Transverse colon (tissue), 4 donors: ENCODE measurements at regions not wholly inside any gene's neighbourhood (a gene's known extent, or its start where the extent isn't known, plus 50 kb on each side); places are given as distances from the start of the nearest gene placed in this dataset.

Source experiments
- DNase-seq: peaks from one replicate; pipeline ENCODE4 v3.0.0-alpha.2; 2019
- H3K27ac ChIP-seq, 4 donors: fragments of 200-600 bp; sonication (generic); 2 replicates each; pipeline ENCODE4 v1.5.1; 2016 to 2018; ENCODE audit warnings: inconsistent platforms in 4 of 4
- H3K27me3 ChIP-seq: fragments of 200-600 bp; sonication (generic); 2 replicates; pipeline ENCODE4 v1.5.1; 2017; ENCODE audit warnings: inconsistent platforms
- H3K36me3 ChIP-seq, 4 donors: fragments of 200-600 bp; sonication (generic); 2 replicates each; pipeline ENCODE4 v1.5.1; 2017 to 2019; ENCODE audit warnings: inconsistent platforms in 4 of 4
- H3K4me1 ChIP-seq, 4 donors: fragments of 200-600 bp; sonication (generic); 2 replicates each; pipeline ENCODE4 v1.5.1; 2017 to 2020; ENCODE audit warnings: inconsistent platforms in 4 of 4
- H3K4me3 ChIP-seq, 4 donors: fragments of 200-600 bp; sonication (generic); 1 replicate in 1 of 4; 2 replicates in 3 of 4; pipeline versions ENCODE4 v1.5.1 to v1.6.1; 2017 to 2019; ENCODE audit warnings: inconsistent platforms in 4 of 4
- H3K9me3 ChIP-seq, 2 donors: fragments of 200-600 bp; sonication (generic); 2 replicates each; pipeline ENCODE4 v1.5.1; 2017 to 2019; ENCODE audit warnings: inconsistent platforms in 2 of 2
- EP300 ChIP-seq: sonication (generic); formaldehyde crosslinking; IDR thresholded peaks from one replicate; pipeline ENCODE4 v1.6.1; 2017; ENCODE audit warnings: antibody characterized with exemption, low read depth
- POLR2A ChIP-seq: fragments of 450-650 bp; IDR thresholded peaks from one replicate; pipeline ENCODE4 v1.6.1; 2016; ENCODE audit warnings: antibody characterized with exemption, mild to moderate bottlenecking, moderate library complexity
- POLR2AphosphoS5 ChIP-seq, 3 donors: sonication (generic); formaldehyde crosslinking; IDR thresholded peaks; one replicate each; pipeline ENCODE4 v1.6.1; 2016; ENCODE audit warnings: antibody characterized with exemption in 3 of 3
- WGBS, 2 donors: methylation state at CpG; one replicate each; pipeline ENCODE4 v1.1.5; 2018; ENCODE audit warnings: low coverage in 1 of 2; 5-methylcytosine and 5-hydroxymethylcytosine counted together
- in situ Hi-C, 4 donors: fragments of 200-750 bp; cut with MboI; loops; one replicate each; pipeline versions ENCODE4 v1.15.0 to v1.15.1; 2017; ENCODE audit warnings: low sequenced_read_pairs in 3 of 4, low pct_ligation_motif_present in 1 of 4, low pct_unique_long_range_greater_than_20kb in 1 of 4
- intact Hi-C: fragments of 100-400 bp; cut with DNase I; formaldehyde crosslinking; loops from one replicate; pipeline ENCODE4 v1.15.1; 2023; ENCODE audit warnings: low total_unique reads
- TF ChIP-seq, protein P1 (sequence below), 5 experiments: fragments of 200-600 bp in 3 of 5; fragments of 450-650 bp in 2 of 5; sonication (generic) in 3 of 5; IDR thresholded peaks; 1 replicate in 2 of 5; 2 replicates in 3 of 5; pipeline ENCODE4 v1.5.1; 2016 to 2017; ENCODE audit warnings: antibody characterized with exemption in 5 of 5, inconsistent platforms in 3 of 5, mild to moderate bottlenecking in 2 of 5, moderate library complexity in 1 of 5

DNA sequence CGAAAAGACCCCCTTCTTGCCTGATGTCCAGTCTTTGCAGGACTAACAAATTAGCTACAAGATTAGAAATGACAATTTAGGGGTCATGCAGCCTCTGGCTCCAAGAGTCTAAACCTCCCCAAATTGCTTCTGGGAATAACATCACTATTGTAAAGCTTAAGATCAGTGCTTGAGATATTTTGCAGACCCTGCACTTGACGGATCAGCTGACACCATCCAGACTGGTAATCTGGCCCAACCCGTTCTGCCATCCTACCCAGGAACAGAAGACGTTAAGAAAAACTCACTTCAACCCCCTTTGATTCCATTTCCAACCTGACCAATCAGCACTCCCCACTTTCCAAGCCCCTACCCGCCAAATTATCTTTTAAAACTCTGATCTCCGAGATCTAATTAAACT lies 236.7 kb upstream of the KRR1 start:
- DNase-seq, result no peak
- H3K27me3 ChIP-seq, result no peaks in the 10 kb centered on the region
- H3K4me3 ChIP-seq, result no peak overlapping the region
- TF ChIP-seq EP300 (no peak), POLR2A (no peak), POLR2AphosphoS5 (IDR thresholded peaks at IDR 0.05) (no peak)
- TF ChIP-seq, protein P1, sequence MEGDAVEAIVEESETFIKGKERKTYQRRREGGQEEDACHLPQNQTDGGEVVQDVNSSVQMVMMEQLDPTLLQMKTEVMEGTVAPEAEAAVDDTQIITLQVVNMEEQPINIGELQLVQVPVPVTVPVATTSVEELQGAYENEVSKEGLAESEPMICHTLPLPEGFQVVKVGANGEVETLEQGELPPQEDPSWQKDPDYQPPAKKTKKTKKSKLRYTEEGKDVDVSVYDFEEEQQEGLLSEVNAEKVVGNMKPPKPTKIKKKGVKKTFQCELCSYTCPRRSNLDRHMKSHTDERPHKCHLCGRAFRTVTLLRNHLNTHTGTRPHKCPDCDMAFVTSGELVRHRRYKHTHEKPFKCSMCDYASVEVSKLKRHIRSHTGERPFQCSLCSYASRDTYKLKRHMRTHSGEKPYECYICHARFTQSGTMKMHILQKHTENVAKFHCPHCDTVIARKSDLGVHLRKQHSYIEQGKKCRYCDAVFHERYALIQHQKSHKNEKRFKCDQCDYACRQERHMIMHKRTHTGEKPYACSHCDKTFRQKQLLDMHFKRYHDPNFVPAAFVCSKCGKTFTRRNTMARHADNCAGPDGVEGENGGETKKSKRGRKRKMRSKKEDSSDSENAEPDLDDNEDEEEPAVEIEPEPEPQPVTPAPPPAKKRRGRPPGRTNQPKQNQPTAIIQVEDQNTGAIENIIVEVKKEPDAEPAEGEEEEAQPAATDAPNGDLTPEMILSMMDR (IDR thresholded peaks at IDR 0.05), result no peak
- in situ Hi-C loops, result no loop called here
- 76 to 82% methylated on average over 2 to 6 of the region's 6 CpGs for WGBS, 2 donors
- peaks cover 0 to 4% of the 10 kb centered on the region in 2 donors for H3K9me3 ChIP-seq
- H3K27ac ChIP-seq, result no peak overlapping the region
- H3K4me1 ChIP-seq, result peaks cover 0 to 10% (median 0%) of the 10 kb centered on the region in 4 donors
- H3K36me3 ChIP-seq, result no peaks in the 10 kb centered on the region
- intact Hi-C loops, result no loop called here

DNA sequence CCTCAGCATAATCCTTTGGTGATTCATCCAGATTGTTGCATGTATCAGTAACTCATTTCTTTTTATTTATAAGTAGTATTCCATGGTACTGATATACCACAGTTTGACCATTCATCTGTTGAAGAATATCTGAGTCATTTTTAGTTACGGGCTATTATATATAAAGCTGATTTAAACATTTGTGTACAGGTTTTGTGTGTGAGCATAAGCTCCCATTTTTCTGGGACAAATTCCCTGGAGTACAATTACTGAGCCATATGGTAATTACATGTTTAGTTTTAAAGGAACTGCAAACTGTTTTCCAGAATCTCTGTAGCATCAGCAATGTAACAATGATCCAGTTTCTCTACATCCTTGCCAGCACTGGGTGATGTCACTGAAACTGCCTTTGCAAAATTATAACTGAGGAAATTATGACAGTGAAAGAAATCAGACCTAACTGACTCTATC lies 236.2 kb upstream of the KRR1 start:
- H3K36me3 ChIP-seq, result no peaks in the 10 kb centered on the region
- no peak for DNase-seq
- TF ChIP-seq EP300 (no peak), POLR2AphosphoS5 (IDR thresholded peaks at IDR 0.05) (no peak), POLR2A (no peak)
- TF ChIP-seq, protein P1 (IDR thresholded peaks at IDR 0.05), result no peak
- in situ Hi-C loops (no loop called here), intact Hi-C loops (no loop called here)
- H3K9me3 ChIP-seq, result peaks cover 0 to 4% of the 10 kb centered on the region in 2 donors
- no peak overlapping the region for H3K4me3 ChIP-seq
- H3K4me1 ChIP-seq, result peaks cover 0 to 10% (median 0%) of the 10 kb centered on the region in 4 donors
- no peak overlapping the region for H3K27ac ChIP-seq
- WGBS, 2 donors, result 68 to 75% methylated on average over 1 of the region's 1 CpG
- no peaks in the 10 kb centered on the region for H3K27me3 ChIP-seq

DNA sequence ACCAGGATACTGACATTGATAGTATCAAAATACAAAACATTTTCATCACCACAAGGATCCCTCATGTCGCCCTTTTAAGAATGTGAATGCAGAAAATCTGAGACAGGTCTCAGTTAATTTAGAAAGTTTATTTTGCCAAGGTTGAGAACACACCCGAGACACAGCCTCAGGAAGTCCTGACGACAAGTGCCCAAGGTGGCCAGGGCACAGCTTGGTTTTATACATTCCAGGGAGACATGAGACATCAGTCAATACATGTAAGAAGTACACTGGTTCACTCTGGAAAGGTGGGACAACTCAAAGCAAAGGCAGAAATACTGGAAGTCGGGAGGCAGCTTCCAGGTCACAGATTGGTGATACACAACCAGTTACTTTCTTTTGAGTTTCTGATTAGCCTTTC lies 235.2 kb upstream of the KRR1 start:
- Histone ChIP-seq H3K27ac (no peak overlapping the region), H3K9me3 (peaks cover 0 to 4% of the 10 kb centered on the region in 2 donors), H3K4me1 (peaks cover 0 to 10% (median 0%) of the 10 kb centered on the region in 4 donors), H3K4me3 (no peak overlapping the region), H3K27me3 (no peaks in the 10 kb centered on the region), H3K36me3 (no peaks in the 10 kb centered on the region)
- no peak for DNase-seq
- 40 to 79% methylated on average over 2 to 4 of the region's 4 CpGs for WGBS, 2 donors
- intact Hi-C loops, result no loop called here
- in situ Hi-C loops, result no loop called here
- no peak for TF ChIP-seq EP300
- TF ChIP-seq POLR2AphosphoS5 (IDR thresholded peaks at IDR 0.05), result no peak
- TF ChIP-seq, protein P1 (IDR thresholded peaks at IDR 0.05), result no peak
- TF ChIP-seq POLR2A, result no peak

DNA sequence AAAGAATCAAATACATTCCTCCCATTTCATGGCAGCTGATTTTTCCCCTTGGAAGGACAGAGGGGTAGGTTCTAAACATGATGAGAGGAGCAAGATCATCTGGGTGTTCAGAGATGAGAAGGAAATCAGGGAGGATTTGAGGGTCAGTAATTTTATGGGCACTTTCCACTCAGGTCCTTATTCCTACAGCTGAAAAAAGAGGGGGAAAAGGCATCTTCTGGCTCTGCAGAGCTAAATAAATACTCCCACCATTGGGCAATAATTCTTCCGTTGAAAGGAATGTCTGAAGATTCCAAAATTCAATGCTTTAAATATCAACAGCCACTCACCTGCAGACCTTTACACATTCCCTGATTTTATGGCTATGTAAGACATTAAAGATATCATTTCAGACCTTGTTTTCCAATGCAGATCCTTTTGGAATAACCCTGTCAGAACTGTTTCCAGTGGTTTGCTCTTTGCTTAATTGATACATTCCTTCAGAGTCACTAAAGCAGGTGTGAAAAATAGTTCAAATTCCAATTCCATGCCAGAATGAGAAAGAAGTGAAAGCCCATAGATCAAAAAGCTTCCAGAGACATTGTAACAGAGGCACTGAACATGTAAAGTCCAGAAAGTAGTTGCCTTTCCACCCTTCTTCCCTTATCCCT lies 233.3 kb upstream of the KRR1 start:
- no peaks in the 10 kb centered on the region for H3K36me3 ChIP-seq
- peaks cover 0 to 1% of the 10 kb centered on the region in 2 donors for H3K9me3 ChIP-seq
- in situ Hi-C loops (no loop called here), intact Hi-C loops (no loop called here)
- DNase-seq, result no peak
- H3K27ac ChIP-seq, result no peak overlapping the region
- TF ChIP-seq POLR2A (no peak), EP300 (no peak), POLR2AphosphoS5 (IDR thresholded peaks at IDR 0.05) (no peak)
- TF ChIP-seq, protein P1 (IDR thresholded peaks at IDR 0.05), result no peak
- H3K27me3 ChIP-seq, result no peaks in the 10 kb centered on the region
- H3K4me1 ChIP-seq, result no peaks in the 10 kb centered on the region
- H3K4me3 ChIP-seq, result no peak overlapping the region
- WGBS, 2 donors, result 33 to 57% methylated on average over 1 of the region's 1 CpG
